GM18511 (cell line): ENCODE measurements at regions not wholly inside any gene's neighbourhood (a gene's known extent, or its start where the extent isn't known, plus 50 kb on each side); places are given as distances from the start of the nearest gene placed in this dataset.

Experiments used
- ATAC-seq: cut with Tn5 transposase; IDR thresholded peaks from one replicate; pipeline ENCODE4 v1.9.1; 2021; ENCODE audit warnings: mild to moderate bottlenecking, moderate library complexity; ENCODE audit not compliant: unreplicated experiment

GRCh38 chr18:10300739-10301138 is 153.7 kb upstream of the APCDD1 start:
- ATAC-seq = no peak

GRCh38 chr18:10301831-10302483 is 152.5 kb upstream of the APCDD1 start:
- ATAC-seq = no peak

- ATAC-seq = no peak
Observed at GRCh38 chr18:10303171-10303570, 151.3 kb upstream of the APCDD1 start.

GRCh38 chr18:10304853-10305252 is 149.6 kb upstream of the APCDD1 start:
- no peak for ATAC-seq

DNA sequence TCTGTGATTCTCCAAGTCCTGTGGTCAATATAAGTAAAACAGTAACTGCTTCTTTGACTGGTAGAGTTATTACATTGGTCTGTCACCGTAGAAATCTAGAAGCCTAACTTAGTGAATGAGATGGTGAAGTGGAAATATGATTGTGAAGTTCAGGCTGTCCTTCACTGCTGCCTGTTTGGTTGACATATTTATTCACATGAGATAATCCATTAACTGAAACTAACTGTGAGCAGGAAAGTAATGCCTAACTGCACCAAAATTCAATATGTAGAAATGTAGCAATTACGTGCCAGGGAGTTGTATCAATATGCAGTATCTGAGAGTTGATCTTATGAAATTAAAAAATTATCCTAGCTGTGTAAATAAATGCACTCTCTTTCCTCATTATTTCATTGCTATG is 147.7 kb upstream of the APCDD1 start:
- no peak for ATAC-seq

DNA sequence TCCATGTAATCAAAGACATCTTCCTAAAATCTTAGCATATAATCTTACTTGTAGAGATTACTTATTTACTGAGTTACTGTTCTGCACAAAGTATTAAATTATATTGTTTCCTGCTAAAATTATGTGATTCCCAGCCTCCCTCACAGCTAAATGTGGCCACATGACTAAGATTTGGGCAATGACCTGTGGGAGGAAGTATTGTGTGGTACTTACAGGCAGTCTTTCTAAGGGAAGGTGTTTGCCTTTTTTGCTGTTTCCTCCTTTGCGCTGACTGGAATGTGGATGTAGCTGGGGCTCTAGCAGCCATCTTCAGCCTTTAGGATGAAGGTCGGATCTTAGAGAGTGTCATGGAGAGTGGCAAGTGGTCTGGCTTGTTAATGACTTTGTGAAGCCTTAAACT is 146.3 kb upstream of the APCDD1 start:
- ATAC-seq = no peak

GRCh38 chr18:10310626-10311025 is 143.8 kb upstream of the APCDD1 start:
- ATAC-seq = no peak

GRCh38 chr18:10312326-10313015 is 142.0 kb upstream of the APCDD1 start:
- no peak for ATAC-seq

DNA sequence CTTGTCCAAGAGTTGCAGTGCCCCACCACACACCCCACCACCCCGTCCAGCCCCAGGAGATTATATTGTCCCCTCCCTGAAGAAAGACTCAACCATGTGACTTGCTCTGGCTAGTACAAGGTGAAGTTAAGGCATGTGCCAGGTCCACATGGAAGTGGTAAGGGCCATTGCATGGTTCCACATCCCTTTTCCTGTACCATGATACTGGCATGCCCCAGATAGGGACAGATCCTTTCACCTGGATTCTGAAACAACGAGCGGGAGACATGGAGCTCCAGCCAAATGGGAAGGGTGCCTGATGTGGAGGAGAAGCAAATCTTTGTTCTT is 141.5 kb upstream of the APCDD1 start:
- no peak for ATAC-seq

GRCh38 chr18:10314066-10314465 is 140.4 kb upstream of the APCDD1 start:
- no peak for ATAC-seq

GRCh38 chr18:10315522-10315921 is 138.9 kb upstream of the APCDD1 start:
- no peak for ATAC-seq

DNA sequence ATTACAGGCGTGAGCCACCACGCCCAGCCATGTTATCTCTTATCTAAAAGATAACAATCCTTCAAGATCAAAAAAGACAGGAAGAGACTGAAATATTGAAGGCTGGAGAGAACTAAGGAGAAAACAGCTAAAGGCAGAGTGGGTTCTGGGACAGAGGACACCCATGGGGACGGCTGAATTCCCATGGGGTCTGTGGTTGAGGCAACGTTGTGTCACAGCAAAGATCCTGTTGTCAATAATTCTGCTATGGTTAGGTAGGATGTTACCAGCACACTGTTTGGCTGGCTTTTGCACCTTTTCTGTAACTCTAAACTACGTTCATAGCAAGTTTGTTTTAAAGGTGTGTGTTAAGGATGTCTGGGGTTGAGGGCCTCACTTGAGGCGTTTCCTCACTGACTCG is 137.7 kb upstream of the APCDD1 start:
- ATAC-seq = no peak

DNA sequence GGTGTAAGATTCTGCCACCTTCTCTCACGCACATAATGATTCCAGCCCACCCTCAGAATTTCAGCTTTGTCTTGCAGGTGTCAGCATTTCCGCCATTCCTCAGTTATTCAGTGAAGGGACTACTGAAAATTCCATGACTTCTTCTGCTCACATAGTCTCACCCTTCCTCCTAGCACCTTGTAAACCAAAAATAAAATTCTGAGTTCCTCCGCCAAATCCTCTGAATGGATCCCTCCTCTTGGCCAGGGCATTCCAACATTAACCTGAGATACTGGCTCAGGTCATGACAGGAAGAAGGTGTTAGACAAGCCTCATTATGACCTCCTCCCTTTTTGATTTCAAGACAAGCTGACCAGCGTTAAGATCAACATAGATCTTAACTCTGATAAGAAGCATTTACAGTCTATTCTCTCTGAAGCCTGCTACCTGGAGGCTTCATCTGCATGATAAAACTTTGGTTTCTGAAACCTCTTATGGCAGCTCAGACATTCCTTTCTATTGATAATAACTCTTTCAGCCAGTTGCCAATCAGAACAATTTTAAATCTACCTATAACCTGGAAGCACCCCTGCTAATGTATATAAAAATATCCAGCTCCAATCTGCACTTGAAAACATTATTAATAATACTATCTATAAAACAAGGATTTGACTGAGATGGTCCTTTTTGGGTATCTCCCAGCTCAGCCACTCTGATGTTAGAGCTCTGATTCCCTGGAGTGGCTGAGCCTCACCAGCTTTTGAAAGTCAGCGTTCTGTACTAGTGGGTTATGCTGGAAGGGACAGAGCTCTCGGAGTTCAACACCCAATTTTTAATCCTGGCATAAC is 136.4 kb upstream of the APCDD1 start:
- ATAC-seq = no peak

DNA sequence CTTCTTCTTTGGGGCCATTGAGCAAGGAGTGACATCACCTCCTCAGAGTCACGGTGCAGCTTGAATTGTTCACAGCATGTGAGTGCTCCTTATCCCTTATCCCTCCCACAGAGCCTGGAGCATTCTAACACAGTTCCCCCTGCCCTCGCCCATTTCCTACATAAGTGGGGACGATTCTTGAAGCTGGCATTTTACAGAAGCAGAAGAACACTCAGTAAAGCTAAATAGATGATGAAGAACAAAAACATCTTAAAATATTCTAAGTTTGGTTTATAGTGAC is 135.8 kb upstream of the APCDD1 start:
- no peak for ATAC-seq

- ATAC-seq = no peak
Observed at GRCh38 chr18:10319026-10319425, 135.4 kb upstream of the APCDD1 start.

DNA sequence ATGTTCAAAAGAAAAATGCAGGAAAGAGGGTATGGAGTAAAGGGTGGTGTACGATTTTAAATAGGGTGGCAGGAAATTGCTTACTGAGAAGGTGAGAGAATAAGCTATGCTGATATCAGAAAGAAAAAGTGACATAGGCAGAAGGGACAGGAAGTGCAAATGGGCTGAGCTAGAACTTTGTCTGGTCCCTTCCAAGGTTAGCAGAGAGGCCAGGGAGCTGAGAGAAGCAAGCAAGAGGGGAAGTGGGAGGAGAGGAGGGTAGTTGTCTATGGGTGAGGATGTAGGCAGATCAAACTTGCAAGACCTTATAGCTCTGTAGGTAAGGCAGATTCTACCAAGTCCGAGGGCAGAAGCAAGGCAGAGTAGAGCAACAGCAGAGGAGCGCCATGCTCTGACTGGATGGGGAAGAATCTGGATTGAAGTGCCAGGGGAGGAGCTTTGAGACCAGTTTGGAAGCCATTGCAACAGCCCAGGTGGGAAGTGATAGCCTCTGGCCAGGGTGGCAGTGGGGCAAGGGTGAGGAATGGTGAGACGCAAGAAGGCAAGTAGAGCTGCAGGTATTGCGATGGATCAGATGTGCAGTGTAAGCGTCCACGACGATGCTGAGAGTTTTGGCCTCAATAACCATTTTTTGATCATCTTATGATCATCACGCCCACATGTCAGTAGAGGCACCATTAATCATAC is 134.4 kb upstream of the APCDD1 start:
- no peak for ATAC-seq

DNA sequence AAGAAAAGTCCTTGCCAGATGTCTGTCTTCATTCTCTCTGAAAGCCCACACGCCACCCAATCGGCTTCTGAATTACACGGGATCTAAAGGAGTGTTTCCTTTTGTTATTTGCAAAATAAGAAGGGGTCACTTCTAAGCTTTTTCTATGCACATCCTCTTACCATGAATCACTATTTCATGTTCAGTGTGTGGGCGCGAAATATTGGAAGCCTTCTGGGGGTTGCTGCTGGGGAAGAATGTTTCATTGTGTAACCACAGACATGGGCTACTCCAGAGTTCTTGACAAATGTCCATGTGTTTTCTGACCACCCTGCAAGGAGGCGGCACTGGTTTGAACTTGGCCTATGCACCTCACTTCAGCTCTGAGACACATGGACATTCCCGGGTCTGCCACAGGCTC is 133.6 kb upstream of the APCDD1 start:
- no peak for ATAC-seq

GRCh38 chr18:10321576-10321975 is 132.9 kb upstream of the APCDD1 start:
- no peak for ATAC-seq

GRCh38 chr18:10322004-10322403 is 132.4 kb upstream of the APCDD1 start:
- no peak for ATAC-seq

GRCh38 chr18:10322435-10322834 is 132.0 kb upstream of the APCDD1 start:
- ATAC-seq = no peak

GRCh38 chr18:10329101-10329500 is 125.3 kb upstream of the APCDD1 start:
- ATAC-seq = no peak

DNA sequence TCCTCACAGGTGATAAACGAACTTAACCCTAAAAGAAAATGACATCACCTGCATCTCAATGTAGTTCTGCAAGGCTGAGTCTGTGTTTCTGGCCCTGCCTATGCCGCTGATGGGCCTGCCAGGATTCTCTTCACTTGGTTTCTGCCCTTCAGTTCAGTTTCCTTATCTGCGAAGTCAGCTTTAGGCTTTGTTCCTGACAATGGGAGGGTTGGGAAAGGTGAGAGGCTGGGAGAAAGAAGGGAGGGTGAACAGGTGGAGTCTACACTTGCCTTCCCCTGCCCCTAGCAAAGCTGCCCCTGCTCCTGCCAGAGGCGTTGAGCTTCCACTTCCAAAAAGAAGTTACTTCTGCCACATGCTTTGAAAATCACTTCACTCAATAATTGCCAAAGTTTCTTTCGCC is 124.0 kb upstream of the APCDD1 start:
- no peak for ATAC-seq
